Peyer's patch (tissue), 4 donors: ENCODE measurements at regions not wholly inside any gene's neighbourhood (a gene's known extent, or its start where the extent isn't known, plus 50 kb on each side); places are given as distances from the start of the nearest gene placed in this dataset.

Source experiments
- POLR2A ChIP-seq, 2 donors: fragments of 450-650 bp; IDR thresholded peaks; one replicate each; pipeline ENCODE4 v1.5.1; 2017; ENCODE audit warnings: antibody characterized with exemption in 2 of 2, mild to moderate bottlenecking in 2 of 2, moderate library complexity in 2 of 2
- TF ChIP-seq, protein P1 (sequence below), 6 experiments: fragments of 450-650 bp in 4 of 6; fragments of 200-600 bp in 2 of 6; sonication (generic) in 1 of 6; IDR thresholded peaks; one replicate each; pipeline ENCODE4 v1.5.1; 2017 to 2019; ENCODE audit warnings: antibody characterized with exemption in 6 of 6, mild to moderate bottlenecking in 3 of 6, moderate library complexity in 1 of 6

DNA sequence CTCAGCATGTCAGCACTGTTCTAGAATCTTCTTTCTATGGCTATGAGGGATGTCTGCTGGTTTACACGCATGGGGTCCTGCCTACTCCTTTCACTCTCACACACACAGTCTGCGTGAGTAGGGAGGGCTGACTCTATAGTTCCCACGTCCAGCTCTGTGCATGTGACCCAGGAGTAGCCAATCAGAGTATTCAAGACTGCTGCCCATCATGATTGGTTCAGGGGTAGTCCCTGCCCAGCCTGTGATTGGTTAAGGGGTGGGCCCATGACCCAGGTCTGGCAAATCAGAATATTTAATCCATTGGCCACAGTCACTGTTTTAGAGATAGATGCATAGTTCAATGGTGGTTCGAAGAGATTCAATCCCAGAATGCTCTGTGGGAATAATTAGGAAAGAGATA, 151.3 kb upstream of the IRX3 start:
- TF ChIP-seq, protein P1, sequence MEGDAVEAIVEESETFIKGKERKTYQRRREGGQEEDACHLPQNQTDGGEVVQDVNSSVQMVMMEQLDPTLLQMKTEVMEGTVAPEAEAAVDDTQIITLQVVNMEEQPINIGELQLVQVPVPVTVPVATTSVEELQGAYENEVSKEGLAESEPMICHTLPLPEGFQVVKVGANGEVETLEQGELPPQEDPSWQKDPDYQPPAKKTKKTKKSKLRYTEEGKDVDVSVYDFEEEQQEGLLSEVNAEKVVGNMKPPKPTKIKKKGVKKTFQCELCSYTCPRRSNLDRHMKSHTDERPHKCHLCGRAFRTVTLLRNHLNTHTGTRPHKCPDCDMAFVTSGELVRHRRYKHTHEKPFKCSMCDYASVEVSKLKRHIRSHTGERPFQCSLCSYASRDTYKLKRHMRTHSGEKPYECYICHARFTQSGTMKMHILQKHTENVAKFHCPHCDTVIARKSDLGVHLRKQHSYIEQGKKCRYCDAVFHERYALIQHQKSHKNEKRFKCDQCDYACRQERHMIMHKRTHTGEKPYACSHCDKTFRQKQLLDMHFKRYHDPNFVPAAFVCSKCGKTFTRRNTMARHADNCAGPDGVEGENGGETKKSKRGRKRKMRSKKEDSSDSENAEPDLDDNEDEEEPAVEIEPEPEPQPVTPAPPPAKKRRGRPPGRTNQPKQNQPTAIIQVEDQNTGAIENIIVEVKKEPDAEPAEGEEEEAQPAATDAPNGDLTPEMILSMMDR (IDR thresholded peaks at IDR 0.05): no peak
- no peak for TF ChIP-seq POLR2A (IDR thresholded peaks at IDR 0.05)
